CD4-positive, alpha-beta T cell (primary cell): ENCODE measurements at regions not wholly inside any gene's neighbourhood (a gene's known extent, or its start where the extent isn't known, plus 50 kb on each side); places are given as distances from the start of the nearest gene placed in this dataset.

Experiments used
- ATAC-seq: fragments of 200-7000 bp; cut with Tn5 transposase; one replicate; pipeline ENCODE4 v1.10.0; 2022; ENCODE audit warnings: mild to moderate bottlenecking; ENCODE audit not compliant: poor library complexity
- CTCF ChIA-PET: fragments of 350-600 bp; sonication (Branson Sonifier 250); formaldehyde crosslinking; loops from one replicate; lab custom pipeline; 2021; ENCODE audit warnings: antibody characterized with exemption, inconsistent platforms; lab: Charles Lee
- POLR2A ChIA-PET: fragments of 350-600 bp; sonication (Branson Sonifier 250); formaldehyde crosslinking; loops from one replicate; lab custom pipeline; 2021; ENCODE audit warnings: antibody characterized with exemption, inconsistent platforms; lab: Charles Lee
- DNase-seq, 14 experiments: peaks; one replicate each; pipeline ENCODE4 v3.0.0-alpha.2; 2013 to 2020; ENCODE audit warnings: mixed read lengths in 2 of 14
- H3K27ac ChIP-seq, 2 donors: one replicate each; pipeline versions ENCODE4 v1.5.1 to v1.7.0; 2013; ENCODE audit warnings: low read length in 2 of 2, low read depth in 1 of 2, mild to moderate bottlenecking in 1 of 2
- H3K27me3 ChIP-seq, 2 experiments: 1 replicate in 1 of 2; 2 replicates in 1 of 2; pipeline versions ENCODE4 v1.6.1 to v1.7.0; 2013; ENCODE audit warnings: low read length in 2 of 2, control low read depth in 1 of 2, mild to moderate bottlenecking in 1 of 2, moderate library complexity in 1 of 2; ENCODE audit not compliant: insufficient read depth in 2 of 2, control insufficient read depth in 1 of 2
- H3K36me3 ChIP-seq: one replicate; pipeline ENCODE4 v1.6.1; 2013; ENCODE audit warnings: low read length, control low read depth; ENCODE audit not compliant: insufficient read depth
- H3K4me1 ChIP-seq: one replicate; pipeline ENCODE4 v1.6.1; 2013; ENCODE audit warnings: low read length, control low read depth; ENCODE audit not compliant: insufficient read depth
- H3K4me3 ChIP-seq: one replicate; pipeline ENCODE4 v1.5.1; 2013; ENCODE audit warnings: mild to moderate bottlenecking, low read length, moderate library complexity
- H3K9me3 ChIP-seq, 2 experiments: 1 replicate in 1 of 2; 2 replicates in 1 of 2; pipeline versions ENCODE4 v1.6.1 to v1.7.0; 2013; ENCODE audit warnings: low read length in 2 of 2, mild to moderate bottlenecking in 2 of 2, control low read depth in 1 of 2, moderate library complexity in 1 of 2; ENCODE audit not compliant: control insufficient read depth in 1 of 2, insufficient read depth in 1 of 2
- H3K27ac Mint-ChIP-seq: one replicate; pipeline ENCODE4 v1.8.0; 2020; ENCODE audit warnings: mixed read lengths
- H3K27me3 Mint-ChIP-seq: one replicate; pipeline ENCODE4 v1.8.0; 2021; ENCODE audit warnings: mixed read lengths
- H3K36me3 Mint-ChIP-seq: one replicate; pipeline ENCODE4 v1.8.0; 2021; ENCODE audit warnings: low read depth, mixed read lengths
- H3K4me1 Mint-ChIP-seq: one replicate; pipeline ENCODE4 v1.8.0; 2021; ENCODE audit warnings: low read depth, mixed read lengths
- H3K4me3 Mint-ChIP-seq: one replicate; pipeline ENCODE4 v1.8.0; 2020; ENCODE audit warnings: mild to moderate bottlenecking, mixed read lengths
- H3K9me3 Mint-ChIP-seq: one replicate; pipeline ENCODE4 v1.8.0; 2020; ENCODE audit warnings: mixed read lengths
- intact Hi-C, 2 experiments: fragments of 100-400 bp; cut with DNase I in 1 of 2; cut with micrococcal nuclease in 1 of 2; formaldehyde crosslinking; loops; one replicate each; pipeline versions ENCODE4 v1.15.1 to v1.9.0; 2023 to 2025; cut with DNase I, micrococcal nuclease
- TF ChIP-seq, protein P1 (sequence below): fragments of 200-600 bp; IDR thresholded peaks from one replicate; pipeline ENCODE4 v1.8.0; 2022; ENCODE audit warnings: antibody characterized with exemption, mild to moderate bottlenecking

DNA sequence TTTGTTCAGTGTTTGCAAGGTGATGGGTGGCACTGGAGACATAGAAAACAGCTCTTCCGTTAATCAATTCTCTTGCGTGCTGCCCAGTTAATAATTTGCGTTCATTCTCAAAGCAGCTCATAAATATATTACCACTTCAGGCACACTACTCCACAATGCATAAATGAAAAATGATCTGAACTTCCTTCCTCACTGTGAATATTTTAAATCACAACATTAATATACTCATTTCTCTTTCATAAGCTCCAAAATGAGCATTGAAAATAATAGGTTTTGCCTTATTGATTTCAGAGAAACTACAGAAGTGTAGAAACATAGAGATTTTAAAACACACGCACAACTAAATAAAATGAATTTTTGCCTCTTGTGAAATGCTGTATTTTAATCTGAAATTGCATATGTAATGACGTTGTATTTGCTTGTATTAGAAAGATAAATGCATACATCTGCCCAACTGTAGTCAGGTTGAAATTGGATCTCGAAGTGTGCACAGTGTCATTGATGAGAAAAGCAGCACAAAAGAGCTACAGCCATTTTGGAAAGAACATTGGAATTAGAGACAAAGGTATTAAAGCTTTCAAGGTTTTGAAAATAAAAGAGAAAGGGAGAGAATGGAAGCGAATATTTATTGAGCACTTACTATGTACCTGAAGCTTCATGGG, 350.5 kb downstream of the LPIN1 start:
- Histone ChIP-seq H3K4me3 (no peak overlapping the region), H3K9me3 (no peaks in the 10 kb centered on the region), H3K4me1 (no peaks in the 10 kb centered on the region), H3K27me3 (no peaks in the 10 kb centered on the region), H3K36me3 (no peaks in the 10 kb centered on the region), H3K27ac (no peak overlapping the region)
- Mint-ChIP-seq H3K27ac (no peak overlapping the region), H3K9me3 (no peaks in the 10 kb centered on the region), H3K4me3 (no peak overlapping the region), H3K4me1 (no peaks in the 10 kb centered on the region), H3K27me3 (no peaks in the 10 kb centered on the region), H3K36me3 (no peaks in the 10 kb centered on the region)
- TF ChIP-seq, protein P1, sequence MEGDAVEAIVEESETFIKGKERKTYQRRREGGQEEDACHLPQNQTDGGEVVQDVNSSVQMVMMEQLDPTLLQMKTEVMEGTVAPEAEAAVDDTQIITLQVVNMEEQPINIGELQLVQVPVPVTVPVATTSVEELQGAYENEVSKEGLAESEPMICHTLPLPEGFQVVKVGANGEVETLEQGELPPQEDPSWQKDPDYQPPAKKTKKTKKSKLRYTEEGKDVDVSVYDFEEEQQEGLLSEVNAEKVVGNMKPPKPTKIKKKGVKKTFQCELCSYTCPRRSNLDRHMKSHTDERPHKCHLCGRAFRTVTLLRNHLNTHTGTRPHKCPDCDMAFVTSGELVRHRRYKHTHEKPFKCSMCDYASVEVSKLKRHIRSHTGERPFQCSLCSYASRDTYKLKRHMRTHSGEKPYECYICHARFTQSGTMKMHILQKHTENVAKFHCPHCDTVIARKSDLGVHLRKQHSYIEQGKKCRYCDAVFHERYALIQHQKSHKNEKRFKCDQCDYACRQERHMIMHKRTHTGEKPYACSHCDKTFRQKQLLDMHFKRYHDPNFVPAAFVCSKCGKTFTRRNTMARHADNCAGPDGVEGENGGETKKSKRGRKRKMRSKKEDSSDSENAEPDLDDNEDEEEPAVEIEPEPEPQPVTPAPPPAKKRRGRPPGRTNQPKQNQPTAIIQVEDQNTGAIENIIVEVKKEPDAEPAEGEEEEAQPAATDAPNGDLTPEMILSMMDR: no peak
- ATAC-seq (no peak), DNase-seq (no peak)
- POLR2A ChIA-PET: interaction anchor here (1.8 kb wide), 1 partner anchor 13 kb away, joined by 4 read pairs; no protein-coding TSS in a partner anchor
- CTCF ChIA-PET: no interaction called here
- intact Hi-C loops: no loop called here

DNA sequence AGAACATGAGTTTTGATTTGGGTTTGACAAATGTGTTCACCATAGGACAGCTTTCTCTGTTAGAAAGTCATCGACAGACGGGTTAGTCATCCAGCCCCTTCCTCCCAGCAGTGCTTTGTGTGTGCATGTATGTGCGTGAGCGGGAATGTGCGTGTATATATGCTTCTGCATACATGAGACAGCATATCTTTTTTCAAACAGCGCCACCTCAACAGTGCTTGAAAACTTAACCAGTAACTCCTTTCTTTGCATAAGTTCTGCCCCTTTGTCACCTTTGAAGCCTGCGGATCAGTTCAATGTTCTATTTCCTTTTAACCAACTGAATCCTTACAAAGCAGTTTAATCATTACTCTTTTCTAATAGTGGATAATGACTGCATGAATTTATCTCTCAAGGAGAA, 351.4 kb downstream of the LPIN1 start:
- TF ChIP-seq, protein P1: no peak
- no peaks in the 10 kb centered on the region for H3K27me3 Mint-ChIP-seq
- H3K4me3 ChIP-seq: no peak overlapping the region
- no peak overlapping the region for H3K27ac ChIP-seq
- H3K36me3 ChIP-seq: no peaks in the 10 kb centered on the region
- no peak overlapping the region for H3K27ac Mint-ChIP-seq
- H3K36me3 Mint-ChIP-seq: no peaks in the 10 kb centered on the region
- no peaks in the 10 kb centered on the region for H3K4me1 Mint-ChIP-seq
- ChIA-PET POLR2A (no interaction called here), CTCF (no interaction called here)
- no peaks in the 10 kb centered on the region for H3K27me3 ChIP-seq
- DNase-seq: no peak
- ATAC-seq: no peak
- intact Hi-C loops: no loop called here
- H3K4me1 ChIP-seq: no peaks in the 10 kb centered on the region
- H3K9me3 ChIP-seq: no peaks in the 10 kb centered on the region
- no peak overlapping the region for H3K4me3 Mint-ChIP-seq
- no peaks in the 10 kb centered on the region for H3K9me3 Mint-ChIP-seq

DNA sequence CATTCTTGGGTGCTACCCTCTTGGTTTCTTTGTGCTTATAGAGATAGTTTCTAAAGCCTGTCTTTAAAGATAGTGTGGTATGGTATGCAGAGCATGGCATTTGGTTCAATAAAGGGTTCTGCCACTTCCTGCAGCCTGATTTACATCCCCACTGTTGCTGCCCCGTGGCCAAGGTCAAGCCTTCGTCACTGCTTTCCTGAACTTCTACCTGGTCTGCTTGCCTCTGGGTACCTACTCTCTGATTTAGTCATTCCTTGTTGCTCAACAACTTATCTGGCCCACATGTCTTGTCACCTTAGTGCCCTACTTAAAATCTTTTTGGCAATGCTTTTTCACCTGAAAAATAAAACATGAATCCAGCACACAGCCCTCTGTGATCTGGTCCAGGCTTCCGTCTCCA, 352.9 kb downstream of the LPIN1 start:
- ATAC-seq: no peak
- no peaks in the 10 kb centered on the region for H3K4me1 Mint-ChIP-seq
- TF ChIP-seq, protein P1: no peak
- Histone ChIP-seq H3K27me3 (no peaks in the 10 kb centered on the region), H3K4me3 (no peak overlapping the region), H3K27ac (no peak overlapping the region), H3K4me1 (no peaks in the 10 kb centered on the region), H3K9me3 (no peaks in the 10 kb centered on the region), H3K36me3 (no peaks in the 10 kb centered on the region)
- no peaks in the 10 kb centered on the region for H3K9me3 Mint-ChIP-seq
- no peaks in the 10 kb centered on the region for H3K36me3 Mint-ChIP-seq
- no peaks in the 10 kb centered on the region for H3K27me3 Mint-ChIP-seq
- CTCF ChIA-PET: no interaction called here
- no peak overlapping the region for H3K4me3 Mint-ChIP-seq
- H3K27ac Mint-ChIP-seq: no peak overlapping the region
- DNase-seq: no peak
- intact Hi-C loops: no loop called here
- POLR2A ChIA-PET: no interaction called here
